HepG2 (cell line): ENCODE measurements at regions not wholly inside any gene's neighbourhood (a gene's known extent, or its start where the extent isn't known, plus 50 kb on each side); places are given as distances from the start of the nearest gene placed in this dataset.

Experiments
- ATAC-seq: fragments of 200-7000 bp; cut with Tn5 transposase; 3 replicates; pipeline ENCODE4 v1.9.1; 2020; ENCODE audit warnings: mild to moderate bottlenecking, moderate library complexity
- BruUV-seq: library from RNA; stranded (reverse); fragments of 400-500 nt; replicated peaks from 2 replicates; lab custom pipeline; 2021; lab: Mats Ljungman, UMichigan
- CTCF ChIA-PET: fragments of 300-600 bp; formaldehyde crosslinking; extraction: SDS; loops from one replicate; lab custom pipeline; 2021; ENCODE audit warnings: low total read pairs, inconsistent platforms, low intra/inter-chr PET ratio; lab: Yijun Ruan, JAX
- POLR2A ChIA-PET: fragments of 350-600 bp; sonication (Branson Sonifier 250); formaldehyde crosslinking; loops from one replicate; lab custom pipeline; 2020; ENCODE audit warnings: antibody characterized with exemption, inconsistent platforms; lab: Yijun Ruan, JAX
- DNase-seq: peaks from one replicate; pipeline ENCODE4 v3.0.0-alpha.2; 2015; ENCODE audit warnings: low spot score
- FAIRE-seq: peaks from 3 replicates; lab custom pipeline; 2011; peaks lifted over from hg19 to GRCh38; lab: Jason Lieb, UNC
- H2AFZ ChIP-seq: one replicate; pipeline ENCODE4 v1.6.1; 2011; ENCODE audit warnings: low read length, inconsistent platforms
- H3K27ac ChIP-seq: fragments of 300-600 bp; 3 replicates; pipeline ENCODE4 v1.8.0; 2011; ENCODE audit warnings: mixed run types, mild to moderate bottlenecking, mixed read lengths, low read length, inconsistent platforms; ENCODE audit not compliant: insufficient read depth; ENCODE audit errors: extremely low read length
- H3K27me3 ChIP-seq, 2 experiments: fragments of 200-600 bp in 1 of 2; 2 replicates in 1 of 2; 3 replicates in 1 of 2; pipeline versions ENCODE4 v1.6.0 to v1.8.0; 2011; ENCODE audit warnings: low read length in 2 of 2, mild to moderate bottlenecking in 2 of 2, moderate library complexity in 2 of 2, inconsistent platforms in 1 of 2; ENCODE audit not compliant: insufficient read depth in 2 of 2, control insufficient read depth in 1 of 2
- H3K36me3 ChIP-seq, 2 experiments: fragments of 200-600 bp in 1 of 2; replicated peaks in 1 of 2; 2 replicates in 1 of 2; 3 replicates in 1 of 2; pipeline versions ENCODE4 v1.5.1 to v1.8.0; 2011; ENCODE audit warnings: low read length in 2 of 2, inconsistent platforms in 1 of 2; ENCODE audit not compliant: insufficient read depth in 2 of 2, control insufficient read depth in 1 of 2
- H3K4me1 ChIP-seq: 2 replicates; pipeline ENCODE4 v1.5.1; 2012; ENCODE audit warnings: low read length, inconsistent platforms; ENCODE audit not compliant: insufficient read depth
- H3K4me2 ChIP-seq: 2 replicates; pipeline ENCODE4 v1.6.0; 2011; ENCODE audit warnings: low read depth, low read length, inconsistent platforms
- H3K4me3 ChIP-seq, 3 experiments: fragments of 200-600 bp in 1 of 3; sonication (generic), shearing (Covaris generic) in 1 of 3; replicated peaks in 1 of 3; 2 replicates each; pipeline ENCODE4 v1.5.1; 2011 to 2016; ENCODE audit warnings: low read length in 3 of 3, inconsistent platforms in 2 of 3, low read depth in 2 of 3, mild to moderate bottlenecking in 2 of 3, control low read depth in 1 of 3, mixed read lengths in 1 of 3; ENCODE audit not compliant: insufficient read depth in 1 of 3
- H3K79me2 ChIP-seq: one replicate; pipeline ENCODE4 v1.6.1; 2011; ENCODE audit warnings: low read length, inconsistent platforms; ENCODE audit not compliant: insufficient read depth
- H3K9ac ChIP-seq: 2 replicates; pipeline ENCODE4 v1.6.0; 2011; ENCODE audit warnings: mild to moderate bottlenecking, low read depth, low read length, inconsistent platforms; ENCODE audit not compliant: insufficient read depth
- H3K9me3 ChIP-seq: 2 replicates; pipeline ENCODE4 v1.5.1; 2012; ENCODE audit warnings: mild to moderate bottlenecking, low read length
- H4K20me1 ChIP-seq: 2 replicates; pipeline ENCODE4 v1.6.0; 2011; ENCODE audit warnings: inconsistent platforms, mild to moderate bottlenecking, low read length, moderate library complexity; ENCODE audit not compliant: insufficient read depth
- CEBPB ChIP-seq: IDR thresholded peaks from 2 replicates; pipeline ENCODE4 v1.6.1; 2011; ENCODE audit warnings: low read depth, low read length, improper control_type of control experiment, borderline replicate concordance
- GTF2F1 ChIP-seq: fragments of 150-350 bp; IDR thresholded peaks from 2 replicates; pipeline ENCODE4 v1.6.1; 2014; ENCODE audit warnings: low read length
- MAFK ChIP-seq, 2 experiments: IDR thresholded peaks in 1 of 2; conservative IDR thresholded peaks in 1 of 2; 2 replicates each; pipeline ENCODE4 v1.6.1; 2011; ENCODE audit warnings: improper control_type of control experiment in 2 of 2, low read length in 2 of 2
- PBX2 ChIP-seq: IDR thresholded peaks from 2 replicates; pipeline ENCODE4 v1.6.1; 2016; ENCODE audit warnings: control low read depth
- ZBTB25 ChIP-seq: IDR thresholded peaks from 2 replicates; pipeline ENCODE4 v1.6.1; 2018; ENCODE audit warnings: missing genetic modification reagents
- ZNF33A ChIP-seq: sonication (generic); formaldehyde crosslinking; IDR thresholded peaks from 2 replicates; pipeline ENCODE4 v1.5.1; 2020; ENCODE audit warnings: missing genetic modification reagents, mild to moderate bottlenecking, moderate library complexity, borderline replicate concordance
- ZNF646 ChIP-seq: sonication (generic); formaldehyde crosslinking; IDR thresholded peaks from 2 replicates; pipeline ENCODE4 v1.9.0; 2021; ENCODE audit warnings: mild to moderate bottlenecking, missing genetic modification reagents
- ZNF891 ChIP-seq: sonication (generic); formaldehyde crosslinking; IDR thresholded peaks from 2 replicates; pipeline ENCODE4 v1.5.0; 2020; ENCODE audit warnings: mild to moderate bottlenecking, missing genetic modification reagents
- WGBS: methylation state at CpG from one replicate; pipeline ENCODE4 v1.1.6; 2017; ENCODE audit warnings: low lambda C conversion rate; 5-methylcytosine and 5-hydroxymethylcytosine counted together
- in situ Hi-C: cut with HindIII; loops from 2 replicates; pipeline ENCODE4 v1.10.0; 2017; ENCODE audit warnings: low pct_unique_long_range_greater_than_20kb; ENCODE audit not compliant: extremely low pct_ligation_motif_present
- intact Hi-C: fragments of 100-400 bp; cut with micrococcal nuclease; formaldehyde crosslinking; loops from one replicate; pipeline ENCODE4 v1.10.0; 2022; ENCODE audit not compliant: unreplicated experiment

GRCh38 chr5:74510476-74511075, 130.0 kb downstream of the ENC1 start:
- Histone ChIP-seq H3K9me3 (no peaks in the 10 kb centered on the region), H3K4me3 (no peak overlapping the region), H3K27me3 (no peaks in the 10 kb centered on the region), H3K9ac (no peak overlapping the region), H3K36me3 (no peaks in the 10 kb centered on the region), H3K4me2 (no peak overlapping the region), H2AFZ (no peak overlapping the region), H4K20me1 (no peaks in the 10 kb centered on the region), H3K4me1 (peaks cover 22% of the 10 kb centered on the region), H3K27ac (no peak overlapping the region), H3K79me2 (no peaks in the 10 kb centered on the region)
- BruUV-seq, result no TSS peak
- ChIA-PET POLR2A (interaction anchor here (2.5 kb wide), 1 partner anchor 130 kb away, joined by 11 read pairs; the partner anchor contains the start of gene ENC1), CTCF (no interaction called here)
- ATAC-seq (no peak), FAIRE-seq (no peak), DNase-seq (no peak)
- TF ChIP-seq MAFK (conservative IDR thresholded peaks at IDR 0.05 in 1 of 2, IDR thresholded peaks at IDR 0.05 in 1 of 2; ENCODE audit: low read length in 2 of 2) (peak in 1 of 2 experiments; percentile 16; a peak in 1 of 4 replicates), CEBPB (peak; percentile 69), ZNF891 (no peak)
- intact Hi-C loops (no loop called here), in situ Hi-C loops (no loop called here)
- 91% methylated on average over 1 of the region's 1 CpG for WGBS

- Histone ChIP-seq H3K4me2 (no peak overlapping the region), H3K36me3 (no peaks in the 10 kb centered on the region), H4K20me1 (no peaks in the 10 kb centered on the region), H3K4me1 (peaks cover 26% of the 10 kb centered on the region), H3K79me2 (no peaks in the 10 kb centered on the region), H3K9ac (no peak overlapping the region), H3K27ac (no peak overlapping the region), H3K9me3 (no peaks in the 10 kb centered on the region), H3K27me3 (no peaks in the 10 kb centered on the region), H2AFZ (no peak overlapping the region), H3K4me3 (no peak overlapping the region)
- BruUV-seq, result no TSS peak
- ChIA-PET CTCF (no interaction called here), POLR2A (interaction anchor here (1.0 kb wide), 1 partner anchor 133 kb away, joined by 3 read pairs; the partner anchor contains the start of gene ENC1)
- no peak for DNase-seq
- no peak for ATAC-seq
- intact Hi-C loops, result no loop called here
- WGBS, result 88% methylated on average over 6 of the region's 6 CpGs
- in situ Hi-C loops, result no loop called here
- no peak for FAIRE-seq
- TF ChIP-seq ZNF33A (CRISPR knock-in tag) (no peak), GTF2F1 (no peak), PBX2 (CRISPR knock-in tag) (no peak), ZNF646 (no peak), ZBTB25 (CRISPR knock-in tag) (no peak)
Measured at GRCh38 chr5:74507370-74508005, 133.0 kb downstream of the ENC1 start.
